H7 (cell line): ENCODE measurements at regions not wholly inside any gene's neighbourhood (a gene's known extent, or its start where the extent isn't known, plus 50 kb on each side); places are given as distances from the start of the nearest gene placed in this dataset.
A peak's percentile ranks its signal among the peaks of the same experiment; 100 is the strongest.

Experiments
- DNase-seq: peaks from one replicate; pipeline ENCODE4 v3.0.0; 2012
- H3K27me3 ChIP-seq: 2 replicates; pipeline ENCODE4 v1.6.0; 2011; ENCODE audit warnings: mild to moderate bottlenecking, low read length; ENCODE audit not compliant: control insufficient read depth, insufficient read depth
- H3K36me3 ChIP-seq: replicated peaks from 2 replicates; pipeline ENCODE4 v1.5.1; 2011; ENCODE audit warnings: low read length; ENCODE audit not compliant: control insufficient read depth, insufficient read depth
- H3K4me3 ChIP-seq: 2 replicates; pipeline ENCODE4 v1.5.1; 2011; ENCODE audit warnings: low read depth, mild to moderate bottlenecking, control low read depth, low read length, moderate library complexity; ENCODE audit not compliant: insufficient read depth

GRCh38 chr2:204065566-204065965 is 129.0 kb downstream of the ICOS start:
- H3K36me3 ChIP-seq = no peaks in the 10 kb centered on the region
- no peak overlapping the region for H3K4me3 ChIP-seq
- no peak for DNase-seq
- no peaks in the 10 kb centered on the region for H3K27me3 ChIP-seq

GRCh38 chr2:204066051-204066450 is 129.5 kb downstream of the ICOS start:
- no peak for DNase-seq
- Histone ChIP-seq H3K27me3 (no peaks in the 10 kb centered on the region), H3K36me3 (no peaks in the 10 kb centered on the region), H3K4me3 (no peak overlapping the region)

- Histone ChIP-seq H3K36me3 (no peaks in the 10 kb centered on the region), H3K4me3 (no peak overlapping the region), H3K27me3 (no peaks in the 10 kb centered on the region)
- DNase-seq = no peak
These were observed 133.2 kb downstream of the ICOS start for GRCh38 chr2:204069804-204070203.

- DNase-seq = peak; percentile 59
- Histone ChIP-seq H3K27me3 (no peaks in the 10 kb centered on the region), H3K36me3 (no peaks in the 10 kb centered on the region), H3K4me3 (no peak overlapping the region)
These were observed 136.1 kb downstream of the ICOS start for GRCh38 chr2:204072443-204073324.

- H3K27me3 ChIP-seq = no peaks in the 10 kb centered on the region
- no peak overlapping the region for H3K4me3 ChIP-seq
- DNase-seq = no peak
- H3K36me3 ChIP-seq = no peaks in the 10 kb centered on the region
These were observed 137.9 kb downstream of the ICOS start for GRCh38 chr2:204074456-204074855.

- H3K4me3 ChIP-seq = no peak overlapping the region
- no peaks in the 10 kb centered on the region for H3K36me3 ChIP-seq
- H3K27me3 ChIP-seq = no peaks in the 10 kb centered on the region
- DNase-seq = no peak
These were observed 141.6 kb downstream of the ICOS start for GRCh38 chr2:204078003-204078698.

GRCh38 chr2:204081487-204082425 is 145.2 kb downstream of the ICOS start:
- Histone ChIP-seq H3K27me3 (no peaks in the 10 kb centered on the region), H3K36me3 (no peaks in the 10 kb centered on the region), H3K4me3 (no peak overlapping the region)
- peak; percentile 7 for DNase-seq

- H3K27me3 ChIP-seq = no peaks in the 10 kb centered on the region
These were observed 149.6 kb downstream of the ICOS start for GRCh38 chr2:204086167-204086566.

GRCh38 chr2:204089105-204089504 is 152.5 kb downstream of the ICOS start:
- Histone ChIP-seq H3K4me3 (no peak overlapping the region), H3K36me3 (no peaks in the 10 kb centered on the region), H3K27me3 (no peaks in the 10 kb centered on the region)
- DNase-seq = no peak

More at GRCh38 chr2:204086167-204086566, 149.6 kb downstream of the ICOS start:
- Histone ChIP-seq H3K4me3 (no peak overlapping the region), H3K36me3 (no peaks in the 10 kb centered on the region)
- DNase-seq = no peak

- no peak for DNase-seq
- no peaks in the 10 kb centered on the region for H3K36me3 ChIP-seq
- no peaks in the 10 kb centered on the region for H3K27me3 ChIP-seq
- no peak overlapping the region for H3K4me3 ChIP-seq
These were observed 153.0 kb downstream of the ICOS start for GRCh38 chr2:204089574-204089973.

- no peak for DNase-seq
- Histone ChIP-seq H3K36me3 (no peaks in the 10 kb centered on the region), H3K27me3 (no peaks in the 10 kb centered on the region), H3K4me3 (no peak overlapping the region)
These were observed 153.5 kb downstream of the ICOS start for GRCh38 chr2:204090021-204090420.

- no peak for DNase-seq
- no peaks in the 10 kb centered on the region for H3K36me3 ChIP-seq
- no peak overlapping the region for H3K4me3 ChIP-seq
- H3K27me3 ChIP-seq = no peaks in the 10 kb centered on the region
These were observed 168.2 kb downstream of the ICOS start for GRCh38 chr2:204104811-204105210.

GRCh38 chr2:204108330-204108751 is 171.8 kb downstream of the ICOS start:
- DNase-seq = peak; percentile 71
- no peaks in the 10 kb centered on the region for H3K27me3 ChIP-seq
- no peaks in the 10 kb centered on the region for H3K36me3 ChIP-seq
- no peak overlapping the region for H3K4me3 ChIP-seq

GRCh38 chr2:204108781-204109295 is 172.3 kb downstream of the ICOS start:
- Histone ChIP-seq H3K27me3 (no peaks in the 10 kb centered on the region), H3K4me3 (no peak overlapping the region), H3K36me3 (no peaks in the 10 kb centered on the region)
- no peak for DNase-seq
